ENCODE measurements at regions not wholly inside any gene's neighbourhood (a gene's known extent, or its start where the extent isn't known, plus 50 kb on each side); places are given as distances from the start of the nearest gene placed in this dataset.
"Not testable (repeated sequence)": the region's sequence is repeated elsewhere in the genome, so short reads cannot be mapped to it uniquely, and the experiment has no call there.

DNA sequence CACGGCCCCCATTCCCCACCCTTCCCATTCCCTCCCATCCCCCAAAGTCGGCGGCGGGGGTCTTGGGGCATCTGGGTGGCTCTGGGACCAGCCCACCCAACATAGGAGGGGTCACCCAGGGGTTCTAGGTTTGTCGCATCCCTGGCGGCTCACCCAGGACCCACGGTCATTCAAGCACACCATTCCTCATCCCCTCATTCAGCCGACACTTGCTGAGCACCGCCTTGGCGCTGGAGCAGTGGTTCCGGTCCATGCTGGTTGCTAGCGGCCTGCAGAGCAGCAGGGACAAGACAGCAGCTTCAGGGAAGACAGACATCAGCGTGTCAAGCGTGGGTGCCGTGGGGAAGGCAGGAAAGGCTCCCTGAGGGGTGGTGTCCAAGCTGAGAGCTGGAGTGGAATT, 50.5 kb upstream of the OTOS start:
- no peak for DNase-seq (ENCODE audit: low read depth in 3 of 3)

DNA sequence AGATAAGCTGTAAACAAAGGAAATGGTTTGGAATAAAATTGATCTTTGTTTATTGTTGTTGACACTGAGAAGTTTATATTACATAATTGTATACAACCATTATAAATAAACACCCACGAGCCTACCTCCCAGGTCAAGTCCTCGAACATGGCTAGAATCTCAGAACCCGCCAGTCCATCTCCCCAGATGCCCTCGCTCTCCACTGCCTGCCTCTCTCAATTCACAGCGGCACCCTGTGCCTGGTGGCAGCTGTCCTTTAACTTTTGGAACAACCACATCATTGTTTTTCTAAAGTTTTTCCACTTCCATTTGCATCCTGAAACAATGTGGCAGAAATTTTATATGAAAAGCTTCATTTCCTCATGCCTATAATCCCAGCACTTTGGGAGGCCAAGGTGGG, 52.2 kb upstream of the OTOS start:
- no peak for DNase-seq (ENCODE audit: low read depth in 3 of 3)

GRCh38 chr2:240194341-240194762, 53.9 kb upstream of the OTOS start:
- not testable (repeated sequence) for DNase-seq (ENCODE audit: low read depth in 3 of 3)

- DNase-seq (ENCODE audit: low read depth in 3 of 3): no peak
Measured at GRCh38 chr2:240195316-240195861, 54.9 kb upstream of the OTOS start.

DNA sequence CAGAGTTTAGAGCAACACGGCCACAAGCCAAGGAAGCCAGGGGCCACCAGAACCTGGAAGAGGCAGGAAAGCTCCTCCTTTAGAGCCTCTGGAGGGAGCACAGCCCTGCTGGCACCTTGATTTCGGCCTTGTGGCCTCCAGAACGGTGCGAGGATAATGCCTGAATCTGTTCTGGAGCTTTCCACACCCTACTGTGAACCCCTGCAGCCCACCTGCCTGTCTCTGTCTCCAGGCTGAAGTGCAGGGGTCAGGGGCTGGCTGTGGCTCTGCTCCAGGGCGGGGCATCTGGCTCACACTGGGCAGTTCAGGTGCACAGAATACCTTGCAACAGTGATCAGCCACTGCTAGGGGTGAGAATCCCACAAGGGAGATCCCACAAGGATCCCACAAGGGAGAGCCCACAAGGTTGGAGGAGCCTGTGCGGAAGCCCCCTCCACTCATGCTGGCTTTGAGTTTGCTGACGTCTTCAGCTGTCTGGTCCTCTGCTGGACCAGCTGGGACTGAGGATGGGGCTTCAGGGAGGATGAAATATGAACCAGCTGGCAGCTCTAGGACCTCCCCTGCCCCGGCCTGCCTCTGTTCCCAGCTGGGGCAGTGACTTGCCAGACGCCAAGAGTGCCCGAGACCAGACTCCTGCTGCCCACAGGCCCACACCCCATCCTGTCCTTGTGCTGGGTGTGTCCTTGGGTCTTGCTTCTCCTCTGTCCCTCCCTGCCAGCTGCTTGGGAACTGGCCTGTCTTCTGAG, 56.4 kb upstream of the OTOS start:
- no peak for DNase-seq (ENCODE audit: low read depth in 3 of 3)

DNA sequence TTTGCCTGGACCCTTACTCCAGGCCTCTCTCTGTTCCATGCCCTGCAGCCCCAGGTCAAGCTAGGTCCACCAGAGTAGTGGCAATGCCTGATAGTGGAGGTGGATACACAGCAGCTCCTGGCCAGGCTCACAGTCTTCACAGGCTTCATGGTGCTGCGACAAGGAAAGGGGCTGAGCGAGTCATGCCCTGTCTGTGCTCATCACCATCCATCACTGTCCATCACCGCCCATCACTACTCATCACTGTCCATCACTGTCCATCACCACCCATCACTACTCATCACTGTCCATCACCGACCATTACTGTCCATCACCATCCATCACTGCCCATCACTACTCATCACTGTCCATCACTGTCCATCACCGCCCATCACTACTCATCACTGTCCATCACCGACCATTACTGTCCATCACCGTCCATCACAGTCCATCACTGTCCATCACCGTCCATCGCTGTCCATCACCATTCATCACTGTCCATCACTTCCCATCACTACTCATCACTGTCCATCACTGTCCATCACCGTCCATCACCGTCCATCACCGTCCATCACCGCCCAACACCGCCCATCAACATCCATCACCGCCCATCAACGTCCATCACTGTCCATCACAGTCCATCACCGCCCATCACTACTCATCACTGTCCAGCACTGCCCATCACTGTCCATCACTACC, 57.1 kb upstream of the OTOS start:
- DNase-seq (ENCODE audit: low read depth in 3 of 3): no peak

- no peak for DNase-seq (ENCODE audit: low read depth in 3 of 3)
Measured at GRCh38 chr2:240198226-240198625, 57.8 kb upstream of the OTOS start.

- DNase-seq (ENCODE audit: low read depth in 3 of 3): no peak
Measured at GRCh38 chr2:240199133-240199870, 58.8 kb upstream of the OTOS start.

DNA sequence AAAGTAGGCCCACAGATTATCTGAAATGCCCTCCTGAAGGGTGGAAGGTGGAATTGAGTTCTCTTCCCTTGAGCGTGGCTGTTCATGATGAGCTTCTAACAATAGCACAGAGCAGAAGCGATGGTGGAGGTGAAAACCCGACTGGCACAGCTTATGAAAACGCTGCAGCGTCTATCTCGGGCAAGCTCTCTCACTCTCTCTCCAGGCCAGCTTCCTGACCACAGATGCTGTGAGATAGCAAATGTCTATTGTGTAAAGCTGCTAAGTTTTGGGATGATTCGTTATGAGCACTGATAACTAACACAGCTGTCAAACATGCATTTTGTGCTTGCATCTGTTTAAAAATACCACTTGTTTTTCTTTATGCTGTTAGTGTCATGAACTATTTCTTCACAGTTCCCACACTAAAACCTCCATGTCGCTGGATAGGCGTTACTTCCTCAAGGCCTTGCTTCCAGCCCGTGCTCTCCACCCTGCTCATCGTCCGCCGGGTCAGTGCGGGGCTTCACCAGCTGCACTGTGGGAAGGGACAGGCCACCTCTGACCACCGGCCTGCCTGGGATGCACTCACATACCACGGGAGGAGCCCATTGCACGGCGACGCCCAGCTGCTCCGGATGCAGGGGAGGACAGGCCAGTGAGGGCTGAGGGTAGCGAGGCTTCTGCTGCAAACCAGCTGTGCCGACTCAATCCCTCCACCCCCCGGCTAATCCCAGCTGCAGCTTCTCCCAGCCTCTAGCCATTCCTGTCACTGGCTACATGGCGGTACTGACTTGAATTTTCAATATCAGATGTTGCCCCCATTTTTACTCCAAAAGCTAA, 60.0 kb upstream of the OTOS start:
- no peak for DNase-seq (ENCODE audit: low read depth in 3 of 3)

- no peak for DNase-seq (ENCODE audit: low read depth in 3 of 3)
Measured at GRCh38 chr2:240201866-240202265, 61.4 kb upstream of the OTOS start.

GRCh38 chr2:240202586-240202985, 62.1 kb upstream of the OTOS start:
- DNase-seq (ENCODE audit: low read depth in 3 of 3): no peak

GRCh38 chr2:240203031-240203787, 62.8 kb upstream of the OTOS start:
- no peak for DNase-seq (ENCODE audit: low read depth in 3 of 3)

DNA sequence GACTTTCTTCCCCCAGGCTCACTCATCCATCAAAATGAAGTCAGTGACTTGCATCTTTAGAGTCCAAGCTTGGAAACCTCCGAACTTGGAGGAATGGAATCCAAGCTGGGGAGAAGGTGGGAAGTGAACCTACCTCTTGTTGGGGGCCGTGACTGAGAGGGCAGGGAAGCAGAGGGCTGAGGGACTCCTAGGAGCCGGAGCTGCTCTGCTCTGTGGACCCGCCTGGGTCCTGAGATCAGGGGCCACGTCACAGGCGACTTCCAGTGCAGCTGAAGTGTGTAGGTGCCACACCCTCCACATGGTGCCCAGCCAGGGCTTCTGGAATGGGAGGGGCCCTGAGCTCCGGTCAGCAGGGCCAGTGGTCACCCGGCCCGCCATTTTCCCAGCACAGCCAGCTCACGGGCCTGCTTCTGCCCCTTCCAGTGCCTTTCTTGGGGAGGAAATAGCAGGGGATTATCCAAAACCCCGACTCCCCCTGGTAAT, 63.4 kb upstream of the OTOS start:
- DNase-seq (ENCODE audit: low read depth in 3 of 3): no peak

GRCh38 chr2:240204431-240205276, 64.2 kb upstream of the OTOS start:
- no peak for DNase-seq (ENCODE audit: low read depth in 3 of 3)

GRCh38 chr2:240205348-240205747, 64.9 kb upstream of the OTOS start:
- peak; percentile 49 to 72 (median 63) for DNase-seq (ENCODE audit: low read depth in 3 of 3)

- DNase-seq (ENCODE audit: low read depth in 3 of 3): no peak
Measured at GRCh38 chr2:240205772-240206171, 65.3 kb upstream of the OTOS start.

- DNase-seq (ENCODE audit: low read depth in 3 of 3): no peak
Measured at GRCh38 chr2:240206630-240207029, 66.2 kb upstream of the OTOS start.

DNA sequence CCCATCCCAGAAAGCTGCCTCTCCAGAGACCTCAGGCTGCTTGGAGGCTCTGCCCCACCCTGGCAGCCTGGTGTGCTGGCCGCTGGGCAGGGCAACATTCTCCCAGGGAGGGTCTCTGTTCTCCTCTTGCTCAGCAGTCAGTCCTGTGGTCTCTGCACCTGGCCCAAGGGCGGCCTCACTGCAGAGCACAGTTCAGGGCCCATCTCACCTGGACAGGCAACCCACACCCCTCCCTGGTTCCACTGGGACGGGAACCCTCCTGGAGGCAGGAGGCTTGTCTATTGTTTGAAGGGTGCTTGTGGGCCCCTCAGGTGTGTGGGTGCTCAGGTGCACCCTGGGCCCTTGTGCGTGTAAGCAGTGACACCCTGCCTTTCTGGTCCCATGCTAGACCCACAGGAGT, 67.2 kb upstream of the OTOS start:
- no peak for DNase-seq (ENCODE audit: low read depth in 3 of 3)

DNA sequence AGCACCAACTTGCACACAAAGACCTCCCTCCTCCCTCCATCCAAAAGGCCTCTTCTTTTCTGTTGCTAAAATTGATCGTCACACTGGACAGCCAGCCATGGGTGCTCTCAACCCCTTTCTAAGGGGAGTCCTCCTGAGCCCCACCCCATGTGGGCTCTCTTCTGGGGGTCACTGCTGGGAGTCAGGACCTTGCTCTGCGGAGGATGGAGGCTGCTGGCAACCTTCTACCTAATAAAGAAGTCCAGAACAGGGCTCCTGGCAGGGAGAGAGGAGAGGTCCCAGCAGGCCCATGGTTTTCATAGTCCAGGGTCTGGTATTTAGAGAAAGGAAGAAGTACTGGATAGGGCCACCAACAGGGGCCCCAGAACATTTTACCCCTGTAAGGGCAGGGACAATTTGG, 67.6 kb upstream of the OTOS start:
- DNase-seq (ENCODE audit: low read depth in 3 of 3): no peak

All from stimulated activated CD4-positive, alpha-beta T cell treated with anti-CD3 and anti-CD28 coated beads, TNF-alpha, amount 100 ng/mL, for 48 hours (primary cell).